ENCODE measurements at regions not wholly inside any gene's neighbourhood (a gene's known extent, or its start where the extent isn't known, plus 50 kb on each side); places are given as distances from the start of the nearest gene placed in this dataset.

GRCh38 chr5:166245556-166245955 is 2045.9 kb upstream of the WWC1 start:
- Histone ChIP-seq H3K4me1 (ENCODE audit: control insufficient read depth, insufficient read depth, low read length) (no peaks in the 10 kb centered on the region), H3K9ac (ENCODE audit: low read length) (no peak overlapping the region), H3K36me3 (ENCODE audit: control insufficient read depth, insufficient read depth, low read length) (no peaks in the 10 kb centered on the region), H3K27ac (ENCODE audit: low read depth, low read length) (no peak overlapping the region), H3K27me3 (ENCODE audit: control insufficient read depth, insufficient read depth, low read length) (no peaks in the 10 kb centered on the region), H3K4me3 (ENCODE audit: low read depth, low read length) (no peak overlapping the region), H3K9me3 (ENCODE audit: control insufficient read depth, insufficient read depth, low read depth, low read length) (no peaks in the 10 kb centered on the region)

- Histone ChIP-seq H3K27ac (ENCODE audit: low read depth, low read length) (no peak overlapping the region), H3K36me3 (ENCODE audit: control insufficient read depth, insufficient read depth, low read length) (no peaks in the 10 kb centered on the region), H3K9me3 (ENCODE audit: control insufficient read depth, insufficient read depth, low read depth, low read length) (no peaks in the 10 kb centered on the region), H3K27me3 (ENCODE audit: control insufficient read depth, insufficient read depth, low read length) (no peaks in the 10 kb centered on the region), H3K4me1 (ENCODE audit: control insufficient read depth, insufficient read depth, low read length) (no peaks in the 10 kb centered on the region), H3K4me3 (ENCODE audit: low read depth, low read length) (no peak overlapping the region), H3K9ac (ENCODE audit: low read length) (no peak overlapping the region)
These were observed 2039.7 kb upstream of the WWC1 start for GRCh38 chr5:166251786-166252185.

- Histone ChIP-seq H3K36me3 (ENCODE audit: control insufficient read depth, insufficient read depth, low read length) (no peaks in the 10 kb centered on the region), H3K27me3 (ENCODE audit: control insufficient read depth, insufficient read depth, low read length) (no peaks in the 10 kb centered on the region), H3K27ac (ENCODE audit: low read depth, low read length) (no peak overlapping the region), H3K4me1 (ENCODE audit: control insufficient read depth, insufficient read depth, low read length) (no peaks in the 10 kb centered on the region), H3K4me3 (ENCODE audit: low read depth, low read length) (no peak overlapping the region), H3K9ac (ENCODE audit: low read length) (no peak overlapping the region), H3K9me3 (ENCODE audit: control insufficient read depth, insufficient read depth, low read depth, low read length) (no peaks in the 10 kb centered on the region)
These were observed 2033.8 kb upstream of the WWC1 start for GRCh38 chr5:166257661-166258060.

- H3K9me3 ChIP-seq (ENCODE audit: control insufficient read depth, insufficient read depth, low read depth, low read length), result no peaks in the 10 kb centered on the region
- no peaks in the 10 kb centered on the region for H3K27me3 ChIP-seq (ENCODE audit: control insufficient read depth, insufficient read depth, low read length)
- H3K36me3 ChIP-seq (ENCODE audit: control insufficient read depth, insufficient read depth, low read length), result no peaks in the 10 kb centered on the region
- H3K4me1 ChIP-seq (ENCODE audit: control insufficient read depth, insufficient read depth, low read length), result no peaks in the 10 kb centered on the region
- no peak overlapping the region for H3K4me3 ChIP-seq (ENCODE audit: low read depth, low read length)
- no peak overlapping the region for H3K9ac ChIP-seq (ENCODE audit: low read length)
- no peak overlapping the region for H3K27ac ChIP-seq (ENCODE audit: low read depth, low read length)
These were observed 2029.0 kb upstream of the WWC1 start for GRCh38 chr5:166262395-166262794.

- Histone ChIP-seq H3K4me3 (ENCODE audit: low read depth, low read length) (no peak overlapping the region), H3K9ac (ENCODE audit: low read length) (no peak overlapping the region), H3K4me1 (ENCODE audit: control insufficient read depth, insufficient read depth, low read length) (peaks cover 5% of the 10 kb centered on the region; the same call in 1 of the 2 replicates), H3K9me3 (ENCODE audit: control insufficient read depth, insufficient read depth, low read depth, low read length) (no peaks in the 10 kb centered on the region), H3K27me3 (ENCODE audit: control insufficient read depth, insufficient read depth, low read length) (no peaks in the 10 kb centered on the region), H3K27ac (ENCODE audit: low read depth, low read length) (no peak overlapping the region), H3K36me3 (ENCODE audit: control insufficient read depth, insufficient read depth, low read length) (no peaks in the 10 kb centered on the region)
These were observed 2023.5 kb upstream of the WWC1 start for GRCh38 chr5:166267907-166268306.

GRCh38 chr5:166270712-166271111 is 2020.7 kb upstream of the WWC1 start:
- Histone ChIP-seq H3K4me1 (ENCODE audit: control insufficient read depth, insufficient read depth, low read length) (peaks cover 5% of the 10 kb centered on the region; the same call in 1 of the 2 replicates), H3K27ac (ENCODE audit: low read depth, low read length) (no peak overlapping the region), H3K9me3 (ENCODE audit: control insufficient read depth, insufficient read depth, low read depth, low read length) (no peaks in the 10 kb centered on the region), H3K4me3 (ENCODE audit: low read depth, low read length) (no peak overlapping the region), H3K27me3 (ENCODE audit: control insufficient read depth, insufficient read depth, low read length) (no peaks in the 10 kb centered on the region), H3K36me3 (ENCODE audit: control insufficient read depth, insufficient read depth, low read length) (no peaks in the 10 kb centered on the region), H3K9ac (ENCODE audit: low read length) (no peak overlapping the region)

- H3K9ac ChIP-seq (ENCODE audit: low read length), result no peak overlapping the region
- peaks cover 3% of the 10 kb centered on the region; the same call in 1 of the 2 replicates for H3K9me3 ChIP-seq (ENCODE audit: control insufficient read depth, insufficient read depth, low read depth, low read length)
- H3K27ac ChIP-seq (ENCODE audit: low read depth, low read length), result no peak overlapping the region
- H3K4me1 ChIP-seq (ENCODE audit: control insufficient read depth, insufficient read depth, low read length), result peaks cover 10% of the 10 kb centered on the region; the same call in 1 of the 2 replicates
- no peaks in the 10 kb centered on the region for H3K27me3 ChIP-seq (ENCODE audit: control insufficient read depth, insufficient read depth, low read length)
- no peak overlapping the region for H3K4me3 ChIP-seq (ENCODE audit: low read depth, low read length)
- no peaks in the 10 kb centered on the region for H3K36me3 ChIP-seq (ENCODE audit: control insufficient read depth, insufficient read depth, low read length)
These were observed 2015.4 kb upstream of the WWC1 start for GRCh38 chr5:166276006-166276405.

- no peaks in the 10 kb centered on the region for H3K36me3 ChIP-seq (ENCODE audit: control insufficient read depth, insufficient read depth, low read length)
- H3K27ac ChIP-seq (ENCODE audit: low read depth, low read length), result no peak overlapping the region
- H3K9me3 ChIP-seq (ENCODE audit: control insufficient read depth, insufficient read depth, low read depth, low read length), result peaks cover 3% of the 10 kb centered on the region; the same call in 1 of the 2 replicates
- no peaks in the 10 kb centered on the region for H3K27me3 ChIP-seq (ENCODE audit: control insufficient read depth, insufficient read depth, low read length)
- no peak overlapping the region for H3K9ac ChIP-seq (ENCODE audit: low read length)
- 0 out of 2 replicates have a peak, but pooled peaks cover 5% of the 10 kb centered on the region for H3K4me1 ChIP-seq (ENCODE audit: control insufficient read depth, insufficient read depth, low read length)
- no peak overlapping the region for H3K4me3 ChIP-seq (ENCODE audit: low read depth, low read length)
These were observed 2011.6 kb upstream of the WWC1 start for GRCh38 chr5:166279828-166280227.

GRCh38 chr5:166281433-166281832 is 2010.0 kb upstream of the WWC1 start:
- Histone ChIP-seq H3K27me3 (ENCODE audit: control insufficient read depth, insufficient read depth, low read length) (no peaks in the 10 kb centered on the region), H3K9ac (ENCODE audit: low read length) (no peak overlapping the region), H3K27ac (ENCODE audit: low read depth, low read length) (no peak overlapping the region), H3K4me3 (ENCODE audit: low read depth, low read length) (no peak overlapping the region), H3K9me3 (ENCODE audit: control insufficient read depth, insufficient read depth, low read depth, low read length) (peaks cover 3% of the 10 kb centered on the region; the same call in 1 of the 2 replicates), H3K4me1 (ENCODE audit: control insufficient read depth, insufficient read depth, low read length) (0 out of 2 replicates have a peak, but pooled peaks cover 12% of the 10 kb centered on the region), H3K36me3 (ENCODE audit: control insufficient read depth, insufficient read depth, low read length) (no peaks in the 10 kb centered on the region)

- no peaks in the 10 kb centered on the region for H3K27me3 ChIP-seq (ENCODE audit: control insufficient read depth, insufficient read depth, low read length)
- H3K9ac ChIP-seq (ENCODE audit: low read length), result no peak overlapping the region
- H3K4me1 ChIP-seq (ENCODE audit: control insufficient read depth, insufficient read depth, low read length), result 0 out of 2 replicates have a peak, but pooled peaks cover 12% of the 10 kb centered on the region
- H3K36me3 ChIP-seq (ENCODE audit: control insufficient read depth, insufficient read depth, low read length), result no peaks in the 10 kb centered on the region
- H3K4me3 ChIP-seq (ENCODE audit: low read depth, low read length), result no peak overlapping the region
- H3K9me3 ChIP-seq (ENCODE audit: control insufficient read depth, insufficient read depth, low read depth, low read length), result peaks cover 3% of the 10 kb centered on the region; the same call in 1 of the 2 replicates
- H3K27ac ChIP-seq (ENCODE audit: low read depth, low read length), result no peak overlapping the region
These were observed 2008.5 kb upstream of the WWC1 start for GRCh38 chr5:166282939-166283338.

GRCh38 chr5:166285361-166285760 is 2006.1 kb upstream of the WWC1 start:
- Histone ChIP-seq H3K9ac (ENCODE audit: low read length) (no peak overlapping the region), H3K27me3 (ENCODE audit: control insufficient read depth, insufficient read depth, low read length) (no peaks in the 10 kb centered on the region), H3K9me3 (ENCODE audit: control insufficient read depth, insufficient read depth, low read depth, low read length) (peaks cover 10% of the 10 kb centered on the region), H3K27ac (ENCODE audit: low read depth, low read length) (no peak overlapping the region; the same call in 1 of the 2 replicates), H3K4me3 (ENCODE audit: low read depth, low read length) (no peak overlapping the region), H3K36me3 (ENCODE audit: control insufficient read depth, insufficient read depth, low read length) (no peaks in the 10 kb centered on the region), H3K4me1 (ENCODE audit: control insufficient read depth, insufficient read depth, low read length) (0 out of 2 replicates have a peak, but pooled peaks cover 7% of the 10 kb centered on the region)
